Caco-2 (cell line): ENCODE measurements at regions not wholly inside any gene's neighbourhood (a gene's known extent, or its start where the extent isn't known, plus 50 kb on each side); places are given as distances from the start of the nearest gene placed in this dataset.

ENCODE experiments used
- BruUV-seq: library from RNA; stranded (reverse); fragments of 400-500 nt; replicated peaks from 2 replicates; lab custom pipeline; 2021; lab: Mats Ljungman, UMichigan
- CTCF ChIA-PET: fragments of 300-600 bp; sonication (Branson Sonifier 250); formaldehyde crosslinking; loops from one replicate; lab custom pipeline; 2022; ENCODE audit warnings: antibody characterized with exemption; lab: Charles Lee
- POLR2A ChIA-PET: fragments of 300-600 bp; sonication (Branson Sonifier 250); formaldehyde crosslinking; loops from one replicate; lab custom pipeline; 2022; ENCODE audit warnings: antibody characterized with exemption; lab: Charles Lee
- DNase-seq, 2 experiments: peaks; one replicate each; pipeline versions ENCODE4 v3.0.0 to v3.0.0-alpha.2; 2020 to 2022
- H3K27me3 ChIP-seq: replicated peaks from 2 replicates; pipeline ENCODE4 v1.6.0; 2011; ENCODE audit warnings: low read length; ENCODE audit not compliant: control insufficient read depth, insufficient read depth
- H3K36me3 ChIP-seq: 2 replicates; pipeline ENCODE4 v1.5.1; 2011; ENCODE audit warnings: low read length; ENCODE audit not compliant: control insufficient read depth, insufficient read depth
- H3K4me1 ChIP-seq: fragments of 250-450 bp; sonication (Bioruptor Pico); 2 replicates; pipeline ENCODE4 v1.5.1; 2020; ENCODE audit warnings: mild to moderate bottlenecking
- H3K4me3 ChIP-seq: 2 replicates; pipeline ENCODE4 v1.5.1; 2011; ENCODE audit warnings: low read depth, mild to moderate bottlenecking, control low read depth, low read length
- H3K9me3 ChIP-seq: fragments of 250-450 bp; sonication (Bioruptor Pico); 2 replicates; pipeline ENCODE4 v1.5.1; 2020; ENCODE audit warnings: mild to moderate bottlenecking, moderate library complexity
- H3K27ac Mint-ChIP-seq: one replicate; pipeline ENCODE4 v1.8.0; 2022; ENCODE audit warnings: mixed read lengths; ENCODE audit not compliant: unreplicated experiment
- H3K27me3 Mint-ChIP-seq: one replicate; pipeline ENCODE4 v1.8.0; 2022; ENCODE audit warnings: mixed read lengths; ENCODE audit not compliant: insufficient read depth, unreplicated experiment
- H3K36me3 Mint-ChIP-seq: one replicate; pipeline ENCODE4 v1.8.0; 2022; ENCODE audit warnings: mild to moderate bottlenecking, mixed read lengths; ENCODE audit not compliant: insufficient read depth, unreplicated experiment
- H3K4me1 Mint-ChIP-seq: one replicate; pipeline ENCODE4 v1.8.0; 2022; ENCODE audit warnings: low read depth, mixed read lengths; ENCODE audit not compliant: unreplicated experiment
- H3K4me3 Mint-ChIP-seq: one replicate; pipeline ENCODE4 v1.8.0; 2022; ENCODE audit warnings: mild to moderate bottlenecking, moderate library complexity, mixed read lengths; ENCODE audit not compliant: unreplicated experiment
- H3K9me3 Mint-ChIP-seq: one replicate; pipeline ENCODE4 v1.8.0; 2022; ENCODE audit warnings: mixed read lengths; ENCODE audit not compliant: unreplicated experiment
- intact Hi-C: fragments of 100-400 bp; cut with micrococcal nuclease; formaldehyde crosslinking; loops from one replicate; pipeline ENCODE4 v1.10.0; 2022; ENCODE audit not compliant: unreplicated experiment
- TF ChIP-seq, protein P1 (sequence below), 2 experiments: fragments of 200-600 bp in 1 of 2; IDR thresholded peaks; 1 replicate in 1 of 2; 2 replicates in 1 of 2; pipeline versions ENCODE4 v1.5.1 to v1.8.0; 2011 to 2022; ENCODE audit warnings: antibody characterized with exemption in 1 of 2, control low read depth in 1 of 2, inconsistent platforms in 1 of 2, low read depth in 1 of 2, low read length in 1 of 2, mild to moderate bottlenecking in 1 of 2, moderate library complexity in 1 of 2; ENCODE audit not compliant: insufficient read depth in 1 of 2, severe bottlenecking in 1 of 2, unreplicated experiment in 1 of 2

GRCh38 chr9:92179286-92180001 lies 64.2 kb upstream of the SPTLC1 start:
- H3K36me3 ChIP-seq = no peaks in the 10 kb centered on the region
- Mint-ChIP-seq H3K9me3 (peaks cover 11% of the 10 kb centered on the region), H3K27ac (no peak overlapping the region), H3K27me3 (peaks cover 2% of the 10 kb centered on the region), H3K4me1 (no peaks in the 10 kb centered on the region), H3K36me3 (no peaks in the 10 kb centered on the region), H3K4me3 (no peak overlapping the region)
- no peak for DNase-seq
- H3K9me3 ChIP-seq = no peaks in the 10 kb centered on the region
- intact Hi-C loops = no loop called here
- no peaks in the 10 kb centered on the region for H3K27me3 ChIP-seq
- CTCF ChIA-PET = no interaction called here
- TF ChIP-seq, protein P1, sequence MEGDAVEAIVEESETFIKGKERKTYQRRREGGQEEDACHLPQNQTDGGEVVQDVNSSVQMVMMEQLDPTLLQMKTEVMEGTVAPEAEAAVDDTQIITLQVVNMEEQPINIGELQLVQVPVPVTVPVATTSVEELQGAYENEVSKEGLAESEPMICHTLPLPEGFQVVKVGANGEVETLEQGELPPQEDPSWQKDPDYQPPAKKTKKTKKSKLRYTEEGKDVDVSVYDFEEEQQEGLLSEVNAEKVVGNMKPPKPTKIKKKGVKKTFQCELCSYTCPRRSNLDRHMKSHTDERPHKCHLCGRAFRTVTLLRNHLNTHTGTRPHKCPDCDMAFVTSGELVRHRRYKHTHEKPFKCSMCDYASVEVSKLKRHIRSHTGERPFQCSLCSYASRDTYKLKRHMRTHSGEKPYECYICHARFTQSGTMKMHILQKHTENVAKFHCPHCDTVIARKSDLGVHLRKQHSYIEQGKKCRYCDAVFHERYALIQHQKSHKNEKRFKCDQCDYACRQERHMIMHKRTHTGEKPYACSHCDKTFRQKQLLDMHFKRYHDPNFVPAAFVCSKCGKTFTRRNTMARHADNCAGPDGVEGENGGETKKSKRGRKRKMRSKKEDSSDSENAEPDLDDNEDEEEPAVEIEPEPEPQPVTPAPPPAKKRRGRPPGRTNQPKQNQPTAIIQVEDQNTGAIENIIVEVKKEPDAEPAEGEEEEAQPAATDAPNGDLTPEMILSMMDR (IDR thresholded peaks at IDR 0.05; ENCODE audit: insufficient read depth in 1 of 2, low read depth in 1 of 2, low read length in 1 of 2, severe bottlenecking in 1 of 2, unreplicated experiment in 1 of 2) = no peak
- no TSS peak for BruUV-seq
- H3K4me1 ChIP-seq = no peaks in the 10 kb centered on the region
- POLR2A ChIA-PET = no interaction called here
- no peak overlapping the region for H3K4me3 ChIP-seq

- Histone ChIP-seq H3K9me3 (no peaks in the 10 kb centered on the region), H3K36me3 (no peaks in the 10 kb centered on the region), H3K4me1 (no peaks in the 10 kb centered on the region), H3K4me3 (no peak overlapping the region), H3K27me3 (no peaks in the 10 kb centered on the region)
- Mint-ChIP-seq H3K27me3 (no peaks in the 10 kb centered on the region), H3K9me3 (no peaks in the 10 kb centered on the region), H3K4me3 (no peak overlapping the region), H3K4me1 (no peaks in the 10 kb centered on the region), H3K27ac (no peak overlapping the region), H3K36me3 (no peaks in the 10 kb centered on the region)
- no TSS peak for BruUV-seq
- ChIA-PET CTCF (no interaction called here), POLR2A (no interaction called here)
- TF ChIP-seq, protein P1 (IDR thresholded peaks at IDR 0.05; ENCODE audit: insufficient read depth in 1 of 2, low read depth in 1 of 2, low read length in 1 of 2, severe bottlenecking in 1 of 2, unreplicated experiment in 1 of 2) = no peak
- no peak for DNase-seq
- intact Hi-C loops = no loop called here
These were observed 62.4 kb upstream of the SPTLC1 start for GRCh38 chr9:92177591-92177990.

DNA sequence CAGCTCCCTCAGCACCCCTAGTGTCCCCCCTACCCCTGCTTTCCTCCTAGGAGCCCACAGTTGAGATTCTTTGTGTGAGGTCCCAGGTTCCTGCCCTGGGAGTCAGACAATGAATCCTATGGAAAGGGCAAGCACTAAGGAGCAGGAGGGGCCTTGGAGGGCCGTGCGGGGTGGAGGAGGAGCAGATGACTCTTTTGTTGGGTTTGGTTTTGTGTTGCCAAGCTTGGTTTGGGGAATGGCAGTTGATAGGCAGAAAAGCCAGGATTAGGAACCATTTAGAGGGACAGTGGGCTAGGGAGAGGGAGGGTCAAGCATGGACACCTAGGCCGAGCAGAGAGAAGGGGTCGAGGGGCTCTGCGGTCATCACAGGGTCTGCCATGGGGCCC lies 61.6 kb upstream of the SPTLC1 start:
- no peaks in the 10 kb centered on the region for H3K9me3 Mint-ChIP-seq
- TF ChIP-seq, protein P1 (IDR thresholded peaks at IDR 0.05; ENCODE audit: insufficient read depth in 1 of 2, low read depth in 1 of 2, low read length in 1 of 2, severe bottlenecking in 1 of 2, unreplicated experiment in 1 of 2) = no peak
- Histone ChIP-seq H3K9me3 (no peaks in the 10 kb centered on the region), H3K4me1 (no peaks in the 10 kb centered on the region), H3K4me3 (no peak overlapping the region), H3K27me3 (no peaks in the 10 kb centered on the region), H3K36me3 (no peaks in the 10 kb centered on the region)
- BruUV-seq = no TSS peak
- H3K4me3 Mint-ChIP-seq = no peak overlapping the region
- H3K27ac Mint-ChIP-seq = no peak overlapping the region
- no peaks in the 10 kb centered on the region for H3K4me1 Mint-ChIP-seq
- DNase-seq = no peak
- no peaks in the 10 kb centered on the region for H3K27me3 Mint-ChIP-seq
- intact Hi-C loops = no loop called here
- ChIA-PET CTCF (interaction anchor here (1.7 kb wide), 1 partner anchor 37 kb away, joined by 4 read pairs; no protein-coding TSS in a partner anchor), POLR2A (no interaction called here)
- no peaks in the 10 kb centered on the region for H3K36me3 Mint-ChIP-seq
